HG03095 (cell line): ENCODE measurements at regions not wholly inside any gene's neighbourhood (a gene's known extent, or its start where the extent isn't known, plus 50 kb on each side); places are given as distances from the start of the nearest gene placed in this dataset.
A peak's percentile ranks its signal among the peaks of the same experiment; 100 is the strongest.

Experiments used
- ATAC-seq: cut with Tn5 transposase; IDR thresholded peaks from one replicate; pipeline ENCODE4 v1.9.1; 2021; ENCODE audit warnings: moderate library complexity; ENCODE audit not compliant: unreplicated experiment

DNA sequence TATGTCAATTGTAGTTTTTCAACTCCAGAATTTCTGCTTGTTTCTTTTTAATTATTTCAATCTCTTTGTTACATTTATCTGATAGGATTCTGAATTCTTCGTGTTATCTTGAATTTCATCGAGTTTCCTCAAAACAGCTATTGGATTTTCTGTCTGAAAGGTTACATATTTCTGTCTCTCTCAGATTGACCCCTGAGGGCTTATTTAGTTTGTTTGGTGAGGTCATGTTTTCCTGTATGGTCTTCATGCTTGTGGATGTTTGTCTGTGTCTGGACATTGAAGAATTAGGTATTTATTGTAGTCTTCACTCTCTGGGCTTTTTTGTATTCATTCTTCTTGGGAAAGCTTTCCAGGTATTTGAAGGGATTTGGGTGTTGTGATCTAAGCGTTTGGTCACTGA, 85.6 kb downstream of the SNAPC1 start:
- ATAC-seq, result no peak

DNA sequence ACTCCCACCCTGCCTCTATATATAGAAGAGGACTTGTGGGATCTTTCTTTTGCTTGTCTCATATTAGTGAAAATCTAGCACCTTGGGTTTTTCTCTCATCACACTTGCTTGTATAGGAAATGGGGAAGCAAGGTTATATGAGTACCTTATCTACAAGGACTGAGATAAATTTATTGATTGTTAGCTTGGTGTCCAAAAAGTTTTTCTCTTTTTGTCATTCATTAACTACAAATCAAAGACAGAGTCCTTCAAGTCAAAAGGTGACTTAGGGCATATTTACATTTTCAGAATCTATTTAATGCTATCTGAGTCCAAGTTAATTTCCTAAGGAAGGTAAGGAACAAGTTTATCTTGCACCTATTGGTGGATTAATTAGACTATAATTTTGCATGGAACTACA, 92.7 kb downstream of the SNAPC1 start:
- no peak for ATAC-seq

DNA sequence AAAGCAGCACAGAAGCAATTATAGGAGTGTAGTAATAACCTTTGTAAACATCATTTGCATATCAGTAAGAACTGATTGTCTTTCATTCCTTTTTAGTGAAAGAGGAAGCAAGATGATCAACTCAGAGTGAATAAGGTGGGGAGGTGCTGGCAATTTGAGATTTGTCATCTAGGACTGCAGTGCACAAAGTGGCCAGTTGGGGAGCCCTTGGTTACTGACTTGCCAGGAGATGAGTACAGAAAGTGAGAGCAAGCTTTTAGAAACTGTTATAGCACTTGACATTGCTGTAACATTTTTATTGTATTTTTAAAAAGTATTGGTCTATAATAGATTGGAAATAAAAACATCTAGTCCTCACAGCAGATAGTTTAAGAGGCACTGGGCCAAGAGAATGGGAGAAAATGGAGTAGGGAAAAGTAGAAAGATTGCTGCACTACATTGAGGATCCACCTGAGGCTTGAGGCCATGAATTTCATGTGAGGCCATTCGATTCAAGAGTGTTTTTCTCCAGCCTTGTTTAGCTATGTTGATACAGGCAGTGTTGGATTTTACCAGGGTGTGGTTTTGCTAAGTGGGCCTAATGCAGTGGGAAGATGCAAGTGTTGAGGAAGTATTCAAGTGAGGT, 98.2 kb downstream of the SNAPC1 start:
- peak; percentile 97 for ATAC-seq

DNA sequence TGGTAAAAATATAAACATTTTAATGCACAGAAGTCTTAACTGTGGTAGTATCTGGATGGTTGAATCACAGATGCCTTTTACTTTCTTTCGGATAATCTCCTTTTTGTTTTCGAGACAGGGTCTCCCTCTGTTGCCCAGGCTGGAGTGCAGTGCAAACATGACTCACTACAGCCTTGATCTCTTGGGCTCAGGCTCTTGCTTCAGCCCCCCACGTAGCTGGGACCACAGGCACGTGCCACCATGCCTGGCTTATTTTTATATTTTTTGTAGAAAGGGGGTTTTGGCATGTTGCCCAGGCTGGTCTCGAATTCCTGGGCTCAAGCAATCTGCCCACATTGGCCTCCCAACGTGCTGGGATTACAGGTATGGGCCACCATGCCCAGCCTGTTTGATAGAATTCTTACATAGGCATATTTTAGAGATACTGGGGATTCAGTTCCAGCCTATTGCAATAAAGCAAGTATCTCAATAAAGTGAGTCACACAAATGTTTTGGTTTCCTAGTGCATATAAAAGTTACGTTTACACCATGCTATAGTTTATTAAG, 99.2 kb downstream of the SNAPC1 start:
- ATAC-seq, result no peak

DNA sequence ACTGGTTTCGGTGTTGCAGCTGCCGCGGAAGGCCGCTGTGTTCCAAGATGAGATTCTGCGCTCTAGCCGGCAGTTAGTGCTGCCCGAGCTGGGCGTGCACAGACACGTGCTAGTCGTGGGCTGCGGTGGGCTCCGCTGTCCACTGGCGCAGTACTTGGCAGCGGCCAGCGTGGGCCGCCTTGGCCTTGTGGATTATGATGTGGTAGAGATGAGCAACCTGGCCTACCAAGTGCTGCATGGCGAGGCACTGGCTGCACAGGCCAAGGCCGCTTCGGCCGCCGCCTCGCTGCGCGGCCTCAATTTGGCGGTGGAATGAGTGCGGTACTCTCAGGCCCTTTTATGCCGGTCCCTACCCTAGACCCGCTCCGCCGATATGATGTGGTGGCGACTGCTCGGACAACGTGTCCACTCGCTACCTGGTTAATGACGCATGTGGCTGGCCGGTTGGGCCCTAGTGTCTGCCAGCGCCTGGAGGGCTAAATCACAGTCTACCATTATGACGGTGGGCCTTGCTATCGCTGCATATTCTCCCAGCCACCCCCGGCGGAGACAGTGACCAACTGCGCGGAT, 102.2 kb downstream of the SNAPC1 start:
- no peak for ATAC-seq

DNA sequence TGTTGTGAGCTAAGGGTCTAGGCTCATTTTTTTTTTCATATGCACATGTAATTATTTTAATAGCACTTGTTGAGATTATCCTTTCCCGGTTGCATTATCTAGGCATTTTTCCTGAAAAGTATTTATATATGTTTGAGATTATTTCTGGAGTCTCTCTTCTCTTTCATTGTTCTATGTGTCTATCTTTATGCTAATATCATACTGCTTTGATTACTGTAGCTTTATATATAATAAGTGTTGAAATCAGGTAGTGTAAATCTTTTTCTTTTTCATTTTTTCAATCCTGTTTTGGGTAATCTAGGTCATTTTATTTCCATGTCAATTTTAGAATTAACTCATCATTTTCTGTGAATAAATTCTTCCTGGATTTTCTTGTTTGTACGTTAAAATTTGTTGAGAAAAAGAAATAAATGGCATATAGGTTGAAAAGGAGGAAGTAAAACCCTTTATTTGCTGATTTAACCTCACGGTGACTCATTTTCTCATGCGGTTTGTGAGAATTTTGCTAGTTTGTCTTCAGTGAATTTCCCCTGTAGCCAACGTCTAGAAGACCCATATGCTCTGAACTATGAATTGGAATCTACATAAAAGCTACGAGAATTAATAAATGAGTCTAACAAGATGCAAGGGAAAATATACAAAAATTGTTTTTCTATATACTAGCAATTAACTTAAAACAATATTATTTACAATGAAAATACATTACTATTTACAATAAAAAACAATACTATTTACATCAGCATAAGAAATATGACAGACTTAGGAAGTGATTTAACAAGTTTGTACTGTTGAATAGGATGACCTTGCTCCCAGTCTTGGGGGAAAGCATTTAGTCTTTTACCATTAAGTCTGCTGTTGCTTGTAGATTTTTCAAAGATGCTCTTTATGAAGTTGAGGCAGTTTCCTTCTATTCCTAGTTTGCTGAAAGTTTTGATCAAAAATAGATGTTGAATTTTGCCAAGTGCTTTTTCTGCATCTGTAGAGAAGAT, 105.0 kb downstream of the SNAPC1 start:
- ATAC-seq, result peak; percentile 95

DNA sequence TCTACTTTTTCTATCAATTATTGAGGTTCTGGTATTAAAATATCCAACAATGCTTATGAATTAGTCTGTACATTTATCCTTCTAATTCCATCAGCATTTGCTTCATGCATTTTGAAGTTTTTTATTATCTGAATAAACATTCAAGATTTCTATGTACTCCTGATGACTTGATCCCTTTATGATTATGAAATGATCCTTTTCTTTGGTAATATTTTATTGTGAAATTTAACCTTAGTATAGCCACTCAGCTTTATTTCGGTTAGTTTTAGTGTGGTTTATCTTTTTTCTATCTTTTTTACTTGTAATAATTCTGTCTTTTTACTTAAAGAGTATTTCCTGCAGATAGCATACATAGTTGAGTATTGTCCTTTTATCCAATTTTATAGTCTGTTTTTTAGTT, 106.6 kb downstream of the SNAPC1 start:
- no peak for ATAC-seq

DNA sequence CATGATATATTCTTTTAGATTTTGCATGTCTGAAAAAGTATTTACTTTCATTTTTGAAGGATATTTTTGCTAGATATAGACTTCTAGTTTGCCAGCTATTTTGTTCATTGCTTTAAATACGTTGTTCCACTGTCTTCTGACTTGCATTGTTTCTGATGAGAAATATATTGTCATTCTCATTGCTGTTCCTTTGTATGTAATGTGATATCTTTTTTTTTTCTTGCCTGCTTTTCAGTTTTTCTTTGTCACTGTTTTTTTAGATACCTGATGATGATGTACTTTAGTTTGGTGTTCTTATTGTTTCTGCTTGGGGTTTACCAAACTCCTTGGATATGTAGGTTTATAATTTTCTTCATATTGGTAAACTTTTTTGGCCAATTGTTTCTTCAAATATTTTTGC, 107.9 kb downstream of the SNAPC1 start:
- ATAC-seq, result no peak

DNA sequence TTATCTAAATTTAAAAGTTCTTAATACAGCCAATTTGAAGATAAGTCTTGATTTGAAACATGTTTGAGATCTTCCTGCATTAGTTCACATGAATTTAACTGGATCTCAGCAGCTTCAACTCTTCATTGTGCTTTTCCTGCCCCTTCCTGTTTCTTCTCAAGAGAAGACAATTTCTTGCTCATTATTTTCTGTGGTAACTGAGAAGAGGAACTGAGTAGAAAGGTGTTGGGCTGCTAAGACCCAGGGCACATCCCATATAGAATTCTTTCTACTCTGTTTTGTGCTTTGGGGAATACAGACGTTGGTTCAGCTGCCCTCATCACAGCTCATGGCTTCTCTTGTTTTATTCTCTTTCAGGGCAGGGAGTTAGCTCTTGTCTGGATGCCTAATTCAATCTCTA, 110.2 kb downstream of the SNAPC1 start:
- ATAC-seq, result peak; percentile 89

DNA sequence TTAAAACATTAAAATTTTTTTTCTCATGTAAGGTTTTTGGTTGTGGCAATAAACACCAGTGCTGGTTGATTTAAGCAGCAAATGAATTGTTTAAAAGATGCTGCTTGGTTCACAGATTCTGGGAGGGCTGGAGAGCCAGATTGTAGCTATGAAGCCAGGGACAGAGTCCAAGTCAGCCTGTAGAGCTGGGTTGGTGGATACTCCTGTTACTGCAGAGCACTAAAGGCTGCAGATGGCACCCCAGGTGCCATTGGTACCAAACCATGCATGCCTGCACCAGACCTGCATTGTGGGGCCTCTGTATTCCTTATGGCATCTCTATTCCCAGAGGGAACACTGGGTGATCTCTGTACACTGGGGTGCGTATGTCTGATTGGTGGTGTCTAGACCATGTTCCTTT, 113.3 kb downstream of the SNAPC1 start:
- no peak for ATAC-seq

DNA sequence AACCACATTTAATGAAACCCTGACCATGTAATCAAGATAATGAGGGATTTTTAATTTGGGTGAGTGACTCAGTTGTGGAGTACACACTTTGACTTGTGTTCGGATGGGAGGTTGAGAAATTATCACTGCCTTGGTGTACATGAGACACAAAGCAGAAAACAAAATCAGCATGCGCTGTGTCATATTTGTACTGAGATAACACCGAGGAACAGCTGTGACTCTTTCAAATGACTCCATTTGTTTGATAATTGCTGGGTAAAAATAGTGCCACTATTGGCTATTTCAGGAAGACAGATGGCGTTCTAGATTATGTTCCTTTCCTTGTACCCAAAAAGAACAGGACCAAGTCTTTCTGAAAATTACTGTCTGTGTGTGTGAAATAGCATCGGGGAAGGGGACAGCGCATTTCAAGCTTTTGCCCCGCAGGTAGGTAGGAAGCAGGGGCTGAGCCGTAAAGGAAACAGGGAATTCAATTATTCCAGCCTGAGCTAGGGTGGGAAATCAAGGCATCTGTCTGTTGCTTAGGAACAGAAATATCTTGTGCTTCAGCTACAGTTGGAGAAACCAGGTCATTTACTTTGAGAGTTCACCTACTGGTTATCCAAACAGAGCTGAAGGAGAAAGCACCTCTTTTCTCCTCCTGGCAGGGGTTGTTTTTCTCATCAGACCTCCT, 114.3 kb downstream of the SNAPC1 start:
- ATAC-seq, result no peak

DNA sequence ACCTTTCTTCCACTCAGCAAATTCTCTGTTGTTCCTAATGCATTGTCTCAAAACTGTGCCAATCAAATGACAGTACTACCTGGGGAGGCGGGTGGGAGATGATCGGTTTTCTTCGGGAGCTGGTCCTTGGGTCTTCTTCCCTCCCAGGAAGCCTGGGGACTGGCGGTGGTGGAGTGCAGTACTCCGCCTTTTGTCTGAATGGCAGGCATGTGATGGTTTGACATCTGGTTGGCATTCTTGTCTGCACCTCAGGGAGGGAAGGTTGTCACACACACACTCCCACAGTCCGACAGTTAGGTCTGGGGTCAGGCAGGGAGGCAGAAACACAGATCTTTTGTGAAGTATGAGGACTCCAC, 114.8 kb downstream of the SNAPC1 start:
- ATAC-seq, result no peak

DNA sequence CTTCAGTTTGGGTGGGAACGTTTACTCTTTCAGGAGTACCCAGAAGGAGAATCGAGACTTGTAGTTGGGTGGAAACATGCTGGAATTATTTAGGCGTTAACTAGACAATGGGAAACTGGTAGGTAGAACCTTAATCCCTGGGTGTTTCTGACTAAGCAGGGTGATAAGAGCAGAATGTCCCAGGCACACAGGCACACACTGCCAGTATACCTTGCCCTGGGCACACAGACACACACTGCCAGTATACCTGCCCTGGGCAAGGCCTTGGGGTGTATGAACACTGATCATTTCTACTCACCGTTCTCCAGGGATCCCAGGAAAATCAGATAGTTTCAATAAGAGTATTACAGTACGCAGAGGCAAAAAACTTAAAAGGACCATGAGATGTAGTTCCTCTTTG, 115.5 kb downstream of the SNAPC1 start:
- no peak for ATAC-seq

DNA sequence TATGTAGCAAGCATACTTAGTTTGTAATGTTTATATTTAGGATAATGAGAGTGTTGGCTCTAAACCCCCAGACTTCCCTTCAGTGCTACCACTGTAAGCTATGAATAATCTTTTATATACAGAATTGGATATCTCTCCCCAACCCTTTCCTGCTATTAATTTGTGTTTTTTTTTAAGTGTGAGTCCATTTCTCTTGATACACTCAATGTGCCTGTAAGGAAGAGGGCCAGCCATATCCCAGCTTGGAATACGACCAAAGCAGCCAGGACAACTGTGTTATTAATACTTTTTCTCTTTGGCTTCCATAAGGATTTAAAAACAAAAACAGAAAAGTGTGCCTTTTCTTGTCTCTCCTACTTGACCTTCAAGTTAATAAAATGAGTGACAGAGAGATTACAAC, 116.7 kb downstream of the SNAPC1 start:
- ATAC-seq, result no peak

DNA sequence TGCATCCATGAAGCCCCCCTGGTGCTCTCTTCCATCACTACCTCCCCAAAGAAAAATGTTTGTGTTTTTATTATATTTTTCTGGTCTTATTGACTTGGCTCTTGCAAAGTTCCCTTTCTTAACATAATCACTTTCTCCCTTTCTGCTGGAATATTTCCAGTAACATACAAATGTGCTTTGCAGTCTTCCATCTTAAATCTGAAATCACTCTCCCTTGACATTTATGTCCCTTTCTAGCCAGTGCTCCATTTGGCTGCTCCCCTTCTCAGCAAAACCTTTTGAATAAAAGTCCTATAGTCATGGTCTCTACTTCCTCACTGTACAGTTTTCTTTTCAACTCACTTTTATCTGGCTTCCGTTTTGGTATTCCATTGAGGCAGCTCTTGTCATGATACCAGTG, 118.8 kb downstream of the SNAPC1 start:
- no peak for ATAC-seq

DNA sequence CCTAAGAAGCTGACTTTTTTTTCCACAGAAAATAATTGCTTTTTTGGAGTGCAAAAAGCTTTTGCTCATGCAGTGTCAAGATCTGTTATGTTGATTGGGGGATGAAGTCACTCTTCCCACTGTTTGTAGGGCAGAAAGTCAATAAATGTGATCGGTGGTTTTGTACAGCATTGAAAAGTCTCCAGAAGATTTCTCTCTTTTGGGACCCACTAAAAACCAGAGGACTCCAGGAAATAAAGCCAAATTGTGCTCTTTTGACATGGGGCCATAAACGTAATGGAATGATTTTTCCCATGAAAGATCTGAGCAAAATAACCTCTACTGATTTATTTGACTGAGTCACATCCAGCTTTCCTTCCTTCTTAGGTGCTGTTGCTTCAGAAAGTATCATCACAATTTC, 122.5 kb downstream of the SNAPC1 start:
- no peak for ATAC-seq

DNA sequence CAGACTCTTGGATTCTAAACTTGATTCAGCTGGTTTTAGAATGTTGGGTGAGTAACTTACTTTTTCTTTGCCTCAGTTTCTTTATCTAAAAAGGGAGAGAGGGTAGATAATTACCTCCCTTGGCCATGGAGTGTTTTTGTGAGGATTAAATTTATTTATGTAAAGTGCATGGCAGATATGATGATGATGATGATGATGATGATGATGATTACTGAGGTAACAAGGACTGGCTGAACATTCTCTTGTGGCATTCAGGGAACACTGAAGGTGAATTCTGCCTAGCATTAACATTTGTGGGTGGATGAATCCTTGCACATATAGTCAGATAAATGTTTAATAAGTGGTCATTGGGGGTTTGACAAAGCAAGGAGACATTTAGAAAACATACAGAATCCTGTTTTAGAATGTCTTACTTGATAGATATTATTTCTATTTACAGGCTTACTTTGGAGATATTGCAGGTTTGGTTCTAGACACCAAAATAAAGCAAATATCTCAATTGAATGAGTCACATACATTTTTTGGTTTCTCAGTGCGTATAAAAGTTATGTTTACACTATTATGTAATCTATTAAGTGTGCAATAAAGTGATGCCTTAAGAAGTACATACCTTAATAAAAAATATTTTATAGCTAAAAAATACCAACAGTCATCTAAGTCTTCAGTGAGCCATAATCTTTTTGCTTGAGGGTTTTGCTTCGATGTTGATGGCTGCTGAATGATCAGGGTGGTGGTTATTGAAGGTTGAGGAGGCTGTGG, 123.2 kb downstream of the SNAPC1 start:
- no peak for ATAC-seq

DNA sequence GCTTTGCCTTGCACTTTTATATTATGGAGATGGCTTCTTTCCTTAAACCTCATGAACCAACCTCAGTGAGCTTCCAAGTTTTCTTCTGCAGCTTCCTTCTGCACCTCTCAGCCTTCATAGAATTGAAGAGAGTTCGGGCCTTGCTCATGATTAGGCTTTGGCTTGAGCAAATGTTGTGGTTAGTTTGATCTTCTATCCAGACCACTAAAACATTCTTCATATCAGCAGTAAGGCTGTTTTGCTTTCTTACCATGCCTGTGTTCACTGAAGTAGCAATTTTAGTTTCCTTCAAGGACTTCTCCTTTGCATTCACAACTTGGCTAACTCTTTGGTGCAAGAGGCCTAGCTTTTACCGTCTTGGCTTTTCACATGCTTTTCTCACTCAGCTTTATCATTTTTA, 125.4 kb downstream of the SNAPC1 start:
- ATAC-seq, result no peak

DNA sequence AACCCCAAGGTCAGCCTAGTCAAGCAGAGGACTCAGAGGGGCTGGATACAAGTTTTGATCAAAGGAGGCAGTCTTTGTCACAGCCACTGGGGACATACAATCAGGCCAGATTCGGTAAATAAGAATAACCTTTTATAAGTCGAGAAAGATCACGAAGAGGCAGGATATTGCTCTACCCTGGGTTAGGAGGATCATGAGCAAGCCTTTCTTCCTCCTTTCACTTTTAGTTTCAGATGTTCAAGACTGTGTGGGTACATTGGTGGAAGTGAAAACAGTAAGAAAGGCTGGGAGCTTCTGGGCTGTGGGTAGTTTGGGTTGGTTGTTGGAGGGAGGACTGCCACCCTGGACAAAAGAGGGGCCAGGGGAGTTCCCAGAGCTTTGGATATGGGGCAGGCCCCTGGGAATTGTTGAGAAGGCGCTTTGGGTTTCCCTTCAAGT, 127.7 kb downstream of the SNAPC1 start:
- peak; percentile 98 for ATAC-seq

DNA sequence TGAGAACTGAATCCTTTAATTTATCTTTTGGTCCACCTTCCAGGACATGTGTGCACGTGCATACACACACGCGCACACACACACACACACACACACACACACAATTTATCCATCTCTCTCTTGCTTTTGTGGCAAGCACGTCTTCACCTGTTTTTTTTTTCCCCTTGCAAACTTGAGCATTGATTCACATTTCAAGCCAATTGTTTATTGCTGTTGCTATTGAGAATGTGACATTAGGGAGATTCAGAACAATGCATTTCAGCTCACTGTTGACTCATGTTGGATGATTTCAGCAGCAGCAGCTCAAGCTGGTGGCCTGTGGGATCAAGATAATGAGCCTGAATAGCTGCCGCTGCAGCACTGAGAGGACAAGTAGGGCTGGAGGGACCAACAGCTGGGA, 128.9 kb downstream of the SNAPC1 start:
- no peak for ATAC-seq

DNA sequence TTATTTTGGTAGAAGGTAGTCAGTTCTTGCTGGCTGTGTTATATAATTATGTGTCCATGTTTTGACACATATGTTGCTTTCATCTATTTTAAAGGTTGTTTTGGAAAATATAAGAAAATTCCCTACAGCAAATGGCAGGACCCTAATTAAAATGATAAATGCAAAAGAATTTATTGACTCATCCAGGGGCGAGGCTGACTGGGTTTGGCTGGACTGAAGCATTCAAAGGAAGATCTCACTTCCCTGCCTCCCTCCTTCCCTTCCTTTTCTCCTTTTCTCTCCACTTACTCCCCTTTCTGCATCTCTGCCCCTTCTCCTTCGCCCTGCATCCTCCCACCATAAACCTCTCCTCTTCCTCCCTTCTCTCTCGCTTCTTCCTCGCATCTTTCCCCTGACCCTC, 129.6 kb downstream of the SNAPC1 start:
- no peak for ATAC-seq
